Activated naive CD4-positive, alpha-beta T cell treated with anti-CD3 and anti-CD28 coated beads, Interleukin-2, amount 10 ng/mL, durations not matched to agents 7 days and 5 days (primary cell): ENCODE measurements at regions not wholly inside any gene's neighbourhood (a gene's known extent, or its start where the extent isn't known, plus 50 kb on each side); places are given as distances from the start of the nearest gene placed in this dataset.

ENCODE experiments used
- CTCF ChIA-PET: fragments of 350-600 bp; sonication (Branson Sonifier 250); formaldehyde crosslinking; loops from one replicate; lab custom pipeline; 2021; ENCODE audit warnings: antibody characterized with exemption; lab: Charles Lee
- DNase-seq: peaks from one replicate; pipeline ENCODE4 v3.0.0-alpha.2; 2020
- H3K27ac Mint-ChIP-seq: one replicate; pipeline ENCODE4 v1.8.0; 2021; ENCODE audit warnings: mild to moderate bottlenecking, moderate library complexity, mixed read lengths
- H3K27me3 Mint-ChIP-seq: one replicate; pipeline ENCODE4 v1.8.0; 2021; ENCODE audit warnings: mild to moderate bottlenecking, mixed read lengths
- H3K36me3 Mint-ChIP-seq: one replicate; pipeline ENCODE4 v1.8.0; 2021; ENCODE audit warnings: mixed read lengths
- H3K4me1 Mint-ChIP-seq: one replicate; pipeline ENCODE4 v1.8.0; 2021; ENCODE audit warnings: mixed read lengths
- H3K4me3 Mint-ChIP-seq: one replicate; pipeline ENCODE4 v1.8.0; 2021; ENCODE audit warnings: mild to moderate bottlenecking, moderate library complexity, mixed read lengths
- H3K9me3 Mint-ChIP-seq: one replicate; pipeline ENCODE4 v1.8.0; 2021; ENCODE audit warnings: mixed read lengths

- no peaks in the 10 kb centered on the region for H3K36me3 Mint-ChIP-seq
- H3K9me3 Mint-ChIP-seq = peaks cover 14% of the 10 kb centered on the region
- H3K4me1 Mint-ChIP-seq = no peaks in the 10 kb centered on the region
- DNase-seq = no peak
- H3K27me3 Mint-ChIP-seq = no peaks in the 10 kb centered on the region
- CTCF ChIA-PET = no interaction called here
- H3K27ac Mint-ChIP-seq = no peak overlapping the region
- no peak overlapping the region for H3K4me3 Mint-ChIP-seq
Measured at GRCh38 chr5:2903451-2904395, 152.2 kb upstream of the IRX2 start.

GRCh38 chr5:2902742-2903297, 151.3 kb upstream of the IRX2 start:
- H3K4me1 Mint-ChIP-seq = no peaks in the 10 kb centered on the region
- peaks cover 14% of the 10 kb centered on the region for H3K9me3 Mint-ChIP-seq
- no peak for DNase-seq
- no peaks in the 10 kb centered on the region for H3K27me3 Mint-ChIP-seq
- H3K27ac Mint-ChIP-seq = no peak overlapping the region
- CTCF ChIA-PET = no interaction called here
- no peaks in the 10 kb centered on the region for H3K36me3 Mint-ChIP-seq
- no peak overlapping the region for H3K4me3 Mint-ChIP-seq

- no peak overlapping the region for H3K4me3 Mint-ChIP-seq
- DNase-seq = no peak
- H3K36me3 Mint-ChIP-seq = no peaks in the 10 kb centered on the region
- CTCF ChIA-PET = no interaction called here
- H3K27ac Mint-ChIP-seq = no peak overlapping the region
- H3K9me3 Mint-ChIP-seq = peaks cover 14% of the 10 kb centered on the region
- H3K27me3 Mint-ChIP-seq = no peaks in the 10 kb centered on the region
- no peaks in the 10 kb centered on the region for H3K4me1 Mint-ChIP-seq
Measured at GRCh38 chr5:2902186-2902585, 150.7 kb upstream of the IRX2 start.

- no peak overlapping the region for H3K27ac Mint-ChIP-seq
- H3K9me3 Mint-ChIP-seq = peaks cover 14% of the 10 kb centered on the region
- CTCF ChIA-PET = no interaction called here
- no peaks in the 10 kb centered on the region for H3K36me3 Mint-ChIP-seq
- H3K4me3 Mint-ChIP-seq = no peak overlapping the region
- H3K27me3 Mint-ChIP-seq = no peaks in the 10 kb centered on the region
- H3K4me1 Mint-ChIP-seq = no peaks in the 10 kb centered on the region
- no peak for DNase-seq
Measured at GRCh38 chr5:2901511-2901910, 150.0 kb upstream of the IRX2 start.

- H3K4me1 Mint-ChIP-seq = no peaks in the 10 kb centered on the region
- CTCF ChIA-PET = no interaction called here
- no peaks in the 10 kb centered on the region for H3K27me3 Mint-ChIP-seq
- no peak for DNase-seq
- peaks cover 13% of the 10 kb centered on the region for H3K9me3 Mint-ChIP-seq
- H3K36me3 Mint-ChIP-seq = no peaks in the 10 kb centered on the region
- no peak overlapping the region for H3K27ac Mint-ChIP-seq
- no peak overlapping the region for H3K4me3 Mint-ChIP-seq
Measured at GRCh38 chr5:2901096-2901495, 149.6 kb upstream of the IRX2 start.

GRCh38 chr5:2900360-2900759, 148.9 kb upstream of the IRX2 start:
- Mint-ChIP-seq H3K27me3 (no peaks in the 10 kb centered on the region), H3K27ac (no peak overlapping the region), H3K36me3 (no peaks in the 10 kb centered on the region), H3K4me1 (no peaks in the 10 kb centered on the region), H3K4me3 (no peak overlapping the region), H3K9me3 (peaks cover 8% of the 10 kb centered on the region)
- no peak for DNase-seq
- CTCF ChIA-PET = no interaction called here

- peaks cover 13% of the 10 kb centered on the region for H3K9me3 Mint-ChIP-seq
- H3K27ac Mint-ChIP-seq = no peak overlapping the region
- H3K4me3 Mint-ChIP-seq = no peak overlapping the region
- H3K4me1 Mint-ChIP-seq = no peaks in the 10 kb centered on the region
- no peak for DNase-seq
- no peaks in the 10 kb centered on the region for H3K36me3 Mint-ChIP-seq
- H3K27me3 Mint-ChIP-seq = no peaks in the 10 kb centered on the region
- CTCF ChIA-PET = no interaction called here
Measured at GRCh38 chr5:2899311-2899710, 147.8 kb upstream of the IRX2 start.

GRCh38 chr5:2898661-2899060, 147.2 kb upstream of the IRX2 start:
- CTCF ChIA-PET = no interaction called here
- no peak overlapping the region for H3K27ac Mint-ChIP-seq
- no peaks in the 10 kb centered on the region for H3K36me3 Mint-ChIP-seq
- no peaks in the 10 kb centered on the region for H3K4me1 Mint-ChIP-seq
- DNase-seq = no peak
- H3K4me3 Mint-ChIP-seq = no peak overlapping the region
- peaks cover 20% of the 10 kb centered on the region for H3K9me3 Mint-ChIP-seq
- H3K27me3 Mint-ChIP-seq = no peaks in the 10 kb centered on the region

- CTCF ChIA-PET = no interaction called here
- Mint-ChIP-seq H3K36me3 (no peaks in the 10 kb centered on the region), H3K27ac (no peak overlapping the region), H3K4me3 (no peak overlapping the region), H3K4me1 (no peaks in the 10 kb centered on the region), H3K27me3 (no peaks in the 10 kb centered on the region), H3K9me3 (peaks cover 23% of the 10 kb centered on the region)
- DNase-seq = no peak
Measured at GRCh38 chr5:2897276-2897961, 145.9 kb upstream of the IRX2 start.

- no peaks in the 10 kb centered on the region for H3K36me3 Mint-ChIP-seq
- CTCF ChIA-PET = no interaction called here
Measured at GRCh38 chr5:2896371-2897275, 145.1 kb upstream of the IRX2 start.

GRCh38 chr5:2895876-2896275, 144.4 kb upstream of the IRX2 start:
- no peaks in the 10 kb centered on the region for H3K4me1 Mint-ChIP-seq
- H3K4me3 Mint-ChIP-seq = no peak overlapping the region
- no peak overlapping the region for H3K27ac Mint-ChIP-seq
- no peaks in the 10 kb centered on the region for H3K36me3 Mint-ChIP-seq
- H3K9me3 Mint-ChIP-seq = peaks cover 21% of the 10 kb centered on the region
- no peaks in the 10 kb centered on the region for H3K27me3 Mint-ChIP-seq
- DNase-seq = no peak
- CTCF ChIA-PET = no interaction called here

More at GRCh38 chr5:2896371-2897275, 145.1 kb upstream of the IRX2 start:
- H3K9me3 Mint-ChIP-seq = peaks cover 22% of the 10 kb centered on the region
- H3K27me3 Mint-ChIP-seq = no peaks in the 10 kb centered on the region
- H3K27ac Mint-ChIP-seq = no peak overlapping the region
- H3K4me1 Mint-ChIP-seq = no peaks in the 10 kb centered on the region
- no peak for DNase-seq
- no peak overlapping the region for H3K4me3 Mint-ChIP-seq

- no peaks in the 10 kb centered on the region for H3K27me3 Mint-ChIP-seq
- CTCF ChIA-PET = no interaction called here
- H3K36me3 Mint-ChIP-seq = no peaks in the 10 kb centered on the region
- no peaks in the 10 kb centered on the region for H3K4me1 Mint-ChIP-seq
- H3K27ac Mint-ChIP-seq = no peak overlapping the region
- H3K9me3 Mint-ChIP-seq = peaks cover 24% of the 10 kb centered on the region
- no peak overlapping the region for H3K4me3 Mint-ChIP-seq
- DNase-seq = no peak
Measured at GRCh38 chr5:2895196-2895595, 143.7 kb upstream of the IRX2 start.

- H3K27ac Mint-ChIP-seq = no peak overlapping the region
- peaks cover 28% of the 10 kb centered on the region for H3K9me3 Mint-ChIP-seq
- H3K27me3 Mint-ChIP-seq = no peaks in the 10 kb centered on the region
- H3K36me3 Mint-ChIP-seq = no peaks in the 10 kb centered on the region
- DNase-seq = no peak
- H3K4me1 Mint-ChIP-seq = no peaks in the 10 kb centered on the region
- CTCF ChIA-PET = no interaction called here
- H3K4me3 Mint-ChIP-seq = no peak overlapping the region
Measured at GRCh38 chr5:2894736-2895135, 143.3 kb upstream of the IRX2 start.

- no peak overlapping the region for H3K4me3 Mint-ChIP-seq
- no peaks in the 10 kb centered on the region for H3K27me3 Mint-ChIP-seq
- CTCF ChIA-PET = no interaction called here
- DNase-seq = no peak
- peaks cover 30% of the 10 kb centered on the region for H3K9me3 Mint-ChIP-seq
- H3K4me1 Mint-ChIP-seq = no peaks in the 10 kb centered on the region
- no peak overlapping the region for H3K27ac Mint-ChIP-seq
- H3K36me3 Mint-ChIP-seq = no peaks in the 10 kb centered on the region
Measured at GRCh38 chr5:2894316-2894715, 142.8 kb upstream of the IRX2 start.
